Esophagus muscularis mucosa (tissue), 4 donors: ENCODE measurements at regions not wholly inside any gene's neighbourhood (a gene's known extent, or its start where the extent isn't known, plus 50 kb on each side); places are given as distances from the start of the nearest gene placed in this dataset.

Experiments
- DNase-seq: peaks from one replicate; pipeline ENCODE4 v3.0.0-alpha.2; 2017; ENCODE audit errors: extremely low spot score
- H3K27ac ChIP-seq, 4 donors: fragments of 200-600 bp; sonication (generic); replicated peaks in 1 of 4; 1 replicate in 3 of 4; 2 replicates in 1 of 4; pipeline ENCODE4 v1.5.1; 2016 to 2019; ENCODE audit warnings: mild to moderate bottlenecking in 1 of 4
- H3K27me3 ChIP-seq, 4 donors: fragments of 200-600 bp; sonication (generic); one replicate each; pipeline versions ENCODE4 v1.5.1 to v1.6.0; 2016 to 2019
- H3K36me3 ChIP-seq, 4 donors: fragments of 200-600 bp; sonication (generic); one replicate each; pipeline ENCODE4 v1.5.1; 2016 to 2019
- H3K4me1 ChIP-seq, 4 donors: fragments of 200-600 bp; sonication (generic); one replicate each; pipeline ENCODE4 v1.5.1; 2016 to 2019
- H3K4me3 ChIP-seq, 4 donors: fragments of 200-600 bp; sonication (generic); 1 replicate in 2 of 4; 2 replicates in 2 of 4; pipeline ENCODE4 v1.5.1; 2016 to 2019; ENCODE audit warnings: mild to moderate bottlenecking in 4 of 4, moderate library complexity in 1 of 4
- H3K9me3 ChIP-seq, 4 donors: fragments of 200-600 bp; sonication (generic); 1 replicate in 3 of 4; 2 replicates in 1 of 4; pipeline ENCODE4 v1.5.1; 2016 to 2019
- CTCF ChIP-seq, 3 experiments: fragments of 200-600 bp in 2 of 3; fragments of 450-650 bp in 1 of 3; sonication (generic) in 2 of 3; IDR thresholded peaks; one replicate each; pipeline ENCODE4 v1.5.1; 2017 to 2019; ENCODE audit warnings: antibody characterized with exemption in 3 of 3, mild to moderate bottlenecking in 2 of 3, moderate library complexity in 1 of 3
- EP300 ChIP-seq: sonication (generic); formaldehyde crosslinking; IDR thresholded peaks from one replicate; pipeline ENCODE4 v1.6.1; 2017; ENCODE audit warnings: antibody characterized with exemption
- POLR2A ChIP-seq: fragments of 450-650 bp; IDR thresholded peaks from one replicate; pipeline ENCODE4 v1.6.1; 2017; ENCODE audit warnings: antibody characterized with exemption, moderate library complexity, mild to moderate bottlenecking, low read depth
- POLR2AphosphoS5 ChIP-seq, 2 donors: sonication (generic); formaldehyde crosslinking; IDR thresholded peaks; one replicate each; pipeline ENCODE4 v1.6.1; 2017; ENCODE audit warnings: antibody characterized with exemption in 2 of 2
- WGBS: methylation state at CpG from one replicate; pipeline ENCODE4 v1.1.5; 2018; 5-methylcytosine and 5-hydroxymethylcytosine counted together
- intact Hi-C: fragments of 100-400 bp; cut with DNase I; formaldehyde crosslinking; loops from one replicate; pipeline ENCODE4 v1.15.1; 2023

GRCh38 chr7:1344421-1344820 is 111.7 kb downstream of the UNCX start:
- no peaks in the 10 kb centered on the region for H3K4me1 ChIP-seq
- DNase-seq, result no peak
- H3K27ac ChIP-seq, result no peak overlapping the region
- 80% methylated on average over 11 of the region's 12 CpGs for WGBS
- no peaks in the 10 kb centered on the region for H3K9me3 ChIP-seq
- intact Hi-C loops, result no loop called here
- peaks cover 0 to 83% (median 5%) of the 10 kb centered on the region in 4 donors for H3K27me3 ChIP-seq
- no peak for TF ChIP-seq EP300
- no peak overlapping the region for H3K4me3 ChIP-seq
- no peaks in the 10 kb centered on the region for H3K36me3 ChIP-seq

GRCh38 chr7:1344981-1345701 is 112.5 kb downstream of the UNCX start:
- no peak overlapping the region for H3K27ac ChIP-seq
- 86% methylated on average over 20 of the region's 25 CpGs for WGBS
- DNase-seq, result no peak
- no peaks in the 10 kb centered on the region for H3K9me3 ChIP-seq
- H3K36me3 ChIP-seq, result no peaks in the 10 kb centered on the region
- H3K27me3 ChIP-seq, result peaks cover 0 to 83% (median 6%) of the 10 kb centered on the region in 4 donors
- intact Hi-C loops, result no loop called here
- no peak for TF ChIP-seq POLR2A
- no peak for TF ChIP-seq EP300
- no peak for TF ChIP-seq POLR2AphosphoS5 (IDR thresholded peaks at IDR 0.05)
- TF ChIP-seq CTCF (IDR thresholded peaks at IDR 0.05), result no peak
- no peak overlapping the region for H3K4me3 ChIP-seq
- H3K4me1 ChIP-seq, result no peaks in the 10 kb centered on the region

DNA sequence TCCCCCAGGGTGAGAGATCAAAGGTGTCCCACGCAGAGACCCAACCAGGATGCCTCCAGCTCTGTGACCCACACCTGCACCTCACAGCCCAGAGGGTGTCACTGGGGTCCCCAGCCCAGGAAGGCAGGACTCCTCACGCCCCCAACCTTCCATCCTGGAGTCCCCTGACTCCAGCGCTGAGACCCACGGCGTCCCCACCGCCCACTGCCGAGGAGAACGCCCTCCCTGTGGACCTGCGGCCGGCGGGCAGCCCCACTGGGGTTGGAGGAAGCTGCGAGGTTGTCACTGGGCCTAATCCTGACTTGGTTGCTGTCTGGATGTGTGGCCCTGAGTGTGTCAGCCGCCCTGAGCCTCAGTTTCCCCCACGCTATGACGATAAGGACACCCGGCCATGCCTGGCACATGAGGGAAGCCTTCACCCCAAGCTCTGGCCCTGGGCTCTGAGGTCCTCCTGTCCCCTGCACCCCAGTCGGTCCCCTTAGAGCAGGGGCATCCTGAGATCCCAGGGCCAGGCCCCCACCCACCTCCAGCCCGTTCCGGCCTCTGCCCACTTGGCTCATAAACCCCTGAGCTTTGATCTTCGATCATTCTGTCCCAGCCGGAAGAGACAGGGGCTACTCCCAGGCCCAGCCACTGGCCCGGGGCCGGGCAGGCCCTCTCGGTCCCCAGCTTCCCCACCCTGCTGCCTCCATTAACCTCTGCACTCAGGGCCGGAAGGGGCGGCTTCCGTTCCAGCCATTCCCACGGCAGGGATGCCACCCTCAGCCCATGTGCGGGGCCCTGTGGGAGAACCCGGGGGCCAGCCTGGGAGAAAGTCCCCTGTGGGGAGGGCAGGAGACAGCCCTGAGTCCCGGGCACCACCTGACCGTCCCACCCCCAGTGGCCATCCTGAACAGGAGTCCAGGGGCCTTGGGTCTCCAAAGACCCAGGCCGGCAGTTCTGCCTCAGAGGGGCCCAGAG is 113.2 kb downstream of the MICALL2 start:
- no peaks in the 10 kb centered on the region for H3K9me3 ChIP-seq
- 77% methylated on average over 16 of the region's 33 CpGs for WGBS
- no peak for DNase-seq
- TF ChIP-seq POLR2AphosphoS5 (IDR thresholded peaks at IDR 0.05) (no peak), POLR2A (no peak), CTCF (IDR thresholded peaks at IDR 0.05) (no peak), EP300 (no peak)
- H3K27me3 ChIP-seq, result peaks cover 0 to 78% (median 4%) of the 10 kb centered on the region in 4 donors
- no peaks in the 10 kb centered on the region for H3K36me3 ChIP-seq
- intact Hi-C loops, result no loop called here
- H3K4me3 ChIP-seq, result no peak overlapping the region
- no peaks in the 10 kb centered on the region for H3K4me1 ChIP-seq
- H3K27ac ChIP-seq, result no peak overlapping the region

GRCh38 chr7:1346851-1347250 is 112.4 kb downstream of the MICALL2 start:
- TF ChIP-seq CTCF (IDR thresholded peaks at IDR 0.05) (no peak), EP300 (no peak), POLR2A (no peak), POLR2AphosphoS5 (IDR thresholded peaks at IDR 0.05) (no peak)
- no peak overlapping the region for H3K4me3 ChIP-seq
- peaks cover 0 to 78% (median 3%) of the 10 kb centered on the region in 4 donors for H3K27me3 ChIP-seq
- DNase-seq, result no peak
- H3K27ac ChIP-seq, result no peak overlapping the region
- no peaks in the 10 kb centered on the region for H3K36me3 ChIP-seq
- intact Hi-C loops, result no loop called here
- no peaks in the 10 kb centered on the region for H3K9me3 ChIP-seq
- H3K4me1 ChIP-seq, result no peaks in the 10 kb centered on the region
- WGBS, result 79% methylated on average over 12 of the region's 12 CpGs

DNA sequence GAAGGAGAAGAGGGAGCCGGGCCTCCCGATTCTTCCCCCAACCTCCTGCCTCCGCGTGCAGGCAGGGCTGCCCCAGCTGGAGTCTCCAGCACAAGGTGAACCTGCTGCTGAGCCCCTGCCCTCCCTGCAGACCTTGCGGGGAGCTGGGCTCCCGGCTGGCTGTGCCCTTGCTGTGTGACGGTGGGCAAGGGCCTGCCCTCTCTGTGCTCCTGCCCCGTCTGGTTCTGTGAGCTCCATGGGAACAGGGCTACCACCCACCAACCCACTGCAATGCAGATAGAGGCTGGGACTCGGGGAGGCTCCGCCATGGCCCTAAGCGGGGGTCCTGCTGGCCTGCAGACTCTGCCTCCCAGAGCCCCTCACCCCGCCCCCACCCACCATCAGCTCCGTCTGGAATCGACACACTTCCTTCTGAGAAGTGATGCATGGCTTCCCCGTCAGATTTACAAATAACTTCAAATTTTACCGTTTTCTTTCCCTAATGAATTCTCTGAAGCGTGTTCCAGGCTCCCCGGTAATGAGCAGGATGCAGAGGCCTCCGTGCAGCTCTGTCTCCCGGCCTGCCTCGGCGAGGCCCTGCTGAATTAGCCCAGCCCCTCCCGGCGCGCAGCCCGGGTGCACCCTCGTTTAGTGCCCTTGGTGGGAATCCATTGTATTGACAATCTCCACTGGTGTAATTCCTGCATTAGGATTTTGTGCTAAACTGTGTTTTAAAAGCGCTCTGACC is 111.0 kb downstream of the MICALL2 start:
- Histone ChIP-seq H3K9me3 (no peaks in the 10 kb centered on the region), H3K36me3 (no peaks in the 10 kb centered on the region), H3K27me3 (peaks cover 0 to 80% (median 3%) of the 10 kb centered on the region in 4 donors), H3K27ac (no peak overlapping the region), H3K4me1 (no peaks in the 10 kb centered on the region), H3K4me3 (no peak overlapping the region)
- TF ChIP-seq POLR2AphosphoS5 (IDR thresholded peaks at IDR 0.05) (no peak), CTCF (IDR thresholded peaks at IDR 0.05) (no peak), EP300 (no peak), POLR2A (no peak)
- WGBS, result 56% methylated on average over 22 of the region's 28 CpGs
- intact Hi-C loops, result no loop called here
- DNase-seq, result no peak
